Neural cell (in vitro differentiated cells): ENCODE measurements at regions not wholly inside any gene's neighbourhood (a gene's known extent, or its start where the extent isn't known, plus 50 kb on each side); places are given as distances from the start of the nearest gene placed in this dataset.

Source experiments
- H2AFZ ChIP-seq: fragments of 200-600, 300-800 bp; sonication (generic), shearing (Covaris generic); 2 replicates; pipeline ENCODE4 v1.6.0; 2014; ENCODE audit warnings: low read depth, mild to moderate bottlenecking, antibody characterized with exemption, low read length, moderate library complexity
- H3F3A ChIP-seq: fragments of 200-600 bp; shearing (Covaris generic); 2 replicates; pipeline ENCODE4 v1.6.1; 2016; ENCODE audit warnings: mild to moderate bottlenecking, moderate library complexity, mixed read lengths, antibody characterized with exemption, low read length; ENCODE audit not compliant: insufficient read depth, poor library complexity, severe bottlenecking
- H3K27ac ChIP-seq: fragments of 200-600, 300-800 bp; sonication (generic), shearing (Covaris generic); 2 replicates; pipeline ENCODE4 v1.5.1; 2014; ENCODE audit warnings: mild to moderate bottlenecking, low read length, moderate library complexity
- H3K27me3 ChIP-seq: fragments of 300-800, 200-600 bp; sonication (generic), shearing (Covaris generic); 2 replicates; pipeline ENCODE4 v1.6.0; 2014; ENCODE audit warnings: mild to moderate bottlenecking, low read depth, low read length, moderate library complexity; ENCODE audit not compliant: insufficient read depth
- H3K36me3 ChIP-seq: fragments of 300-800, 200-600 bp; sonication (generic), shearing (Covaris generic); 2 replicates; pipeline ENCODE4 v1.5.1; 2014; ENCODE audit warnings: mild to moderate bottlenecking, antibody characterized with exemption, low read length, moderate library complexity; ENCODE audit not compliant: insufficient read depth
- H3K4me2 ChIP-seq: fragments of 300-800, 200-600 bp; sonication (generic), shearing (Covaris generic); 2 replicates; pipeline ENCODE4 v1.6.0; 2014; ENCODE audit warnings: mild to moderate bottlenecking, low read length
- H3K4me3 ChIP-seq: fragments of 300-800, 200-600 bp; sonication (generic), shearing (Covaris generic); 2 replicates; pipeline ENCODE4 v1.5.1; 2014; ENCODE audit warnings: mild to moderate bottlenecking, low read length, moderate library complexity
- H3K79me2 ChIP-seq: fragments of 200-600 bp; shearing (Covaris generic); replicated peaks from 2 replicates; pipeline ENCODE4 v1.6.0; 2014; ENCODE audit warnings: mild to moderate bottlenecking, low read length, moderate library complexity; ENCODE audit not compliant: insufficient read depth
- H3K9ac ChIP-seq: fragments of 300-800, 200-600 bp; sonication (generic), shearing (Covaris generic); 2 replicates; pipeline ENCODE4 v1.6.1; 2016; ENCODE audit warnings: mild to moderate bottlenecking, low read length, mixed read lengths
- H3K9me2 ChIP-seq: fragments of 200-600 bp; shearing (Covaris generic); 2 replicates; pipeline ENCODE4 v1.6.1; 2016; ENCODE audit warnings: mild to moderate bottlenecking, low read length, mixed read lengths; ENCODE audit not compliant: insufficient read depth
- H3K9me3 ChIP-seq: fragments of 200-600, 300-800 bp; sonication (generic), shearing (Covaris generic); 2 replicates; pipeline ENCODE4 v1.6.1; 2016; ENCODE audit warnings: mild to moderate bottlenecking, mixed run types, low read length, moderate library complexity, mixed read lengths
- H4K20me1 ChIP-seq: fragments of 200-600 bp; shearing (Covaris generic); 2 replicates; pipeline ENCODE4 v1.6.1; 2016; ENCODE audit warnings: mild to moderate bottlenecking, mixed run types; ENCODE audit not compliant: insufficient read depth
- EP300 ChIP-seq: fragments of 450-650 bp; conservative IDR thresholded peaks from 2 replicates; pipeline ENCODE4 v1.6.1; 2014; ENCODE audit warnings: antibody characterized with exemption, mild to moderate bottlenecking, moderate library complexity; ENCODE audit not compliant: poor library complexity, severe bottlenecking
- EZH2 ChIP-seq: fragments of 200-600, 300-800 bp; shearing (Covaris generic), sonication (generic); IDR thresholded peaks from 2 replicates; pipeline ENCODE4 v1.6.1; 2014; ENCODE audit warnings: antibody characterized with exemption, low read length, borderline replicate concordance, mild to moderate bottlenecking; ENCODE audit not compliant: insufficient read depth, poor library complexity, severe bottlenecking
- MXI1 ChIP-seq: fragments of 450-650 bp; conservative IDR thresholded peaks from 2 replicates; pipeline ENCODE4 v1.6.1; 2014; ENCODE audit warnings: antibody characterized with exemption, mild to moderate bottlenecking; ENCODE audit not compliant: poor library complexity, severe bottlenecking
- POLR2AphosphoS5 ChIP-seq: IDR thresholded peaks from 2 replicates; pipeline ENCODE4 v1.6.1; 2012
- RAD21 ChIP-seq: fragments of 450-650 bp; conservative IDR thresholded peaks from 2 replicates; pipeline ENCODE4 v1.6.1; 2014; ENCODE audit warnings: antibody characterized with exemption, mild to moderate bottlenecking, moderate library complexity
- SMC3 ChIP-seq: fragments of 450-650 bp; conservative IDR thresholded peaks from 2 replicates; pipeline ENCODE4 v1.6.1; 2014; ENCODE audit warnings: antibody characterized with exemption, mild to moderate bottlenecking, moderate library complexity; ENCODE audit not compliant: poor library complexity
- TAF1 ChIP-seq: IDR thresholded peaks from 2 replicates; pipeline ENCODE4 v1.6.1; 2012; ENCODE audit warnings: low read depth
- TF ChIP-seq, protein P1 (sequence below): IDR thresholded peaks from 2 replicates; pipeline ENCODE4 v1.6.1; 2012; ENCODE audit warnings: borderline replicate concordance
- TF ChIP-seq, protein P2 (sequence below): fragments of 450-650 bp; IDR thresholded peaks from 2 replicates; pipeline ENCODE4 v1.5.1; 2014; ENCODE audit warnings: antibody characterized with exemption, mild to moderate bottlenecking, moderate library complexity; ENCODE audit not compliant: poor library complexity, severe bottlenecking

DNA sequence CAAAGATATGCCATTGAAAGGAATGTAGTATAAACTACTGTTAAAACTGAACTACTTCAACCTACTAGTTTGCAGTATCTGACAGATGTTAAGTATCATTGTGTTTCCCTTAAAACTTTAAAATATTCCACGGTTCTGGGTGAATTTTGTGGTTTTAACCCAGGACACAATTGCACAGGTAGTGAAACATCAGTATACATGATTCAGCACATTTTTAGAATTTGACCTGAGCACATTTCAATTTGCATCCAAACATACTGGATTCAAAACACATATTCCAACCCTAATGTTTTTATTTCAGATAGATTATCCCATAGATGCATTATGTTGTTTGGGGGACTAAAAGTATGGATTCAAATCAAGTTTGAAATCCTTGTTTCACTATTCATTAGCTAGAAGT lies 129.9 kb upstream of the ZNF804B start:
- Histone ChIP-seq H3K27me3 (no peaks in the 10 kb centered on the region), H3K4me2 (no peak overlapping the region), H3F3A (no peaks in the 10 kb centered on the region), H3K36me3 (no peaks in the 10 kb centered on the region), H3K27ac (no peak overlapping the region), H3K79me2 (no peaks in the 10 kb centered on the region), H3K9me3 (no peaks in the 10 kb centered on the region), H3K9me2 (no peaks in the 10 kb centered on the region), H4K20me1 (no peaks in the 10 kb centered on the region), H2AFZ (no peak overlapping the region), H3K4me3 (no peak overlapping the region), H3K9ac (no peak overlapping the region)
- TF ChIP-seq EP300 (no peak), MXI1 (no peak), POLR2AphosphoS5 (no peak), RAD21 (no peak), SMC3 (no peak), EZH2 (no peak), TAF1 (no peak)
- TF ChIP-seq, protein P1, sequence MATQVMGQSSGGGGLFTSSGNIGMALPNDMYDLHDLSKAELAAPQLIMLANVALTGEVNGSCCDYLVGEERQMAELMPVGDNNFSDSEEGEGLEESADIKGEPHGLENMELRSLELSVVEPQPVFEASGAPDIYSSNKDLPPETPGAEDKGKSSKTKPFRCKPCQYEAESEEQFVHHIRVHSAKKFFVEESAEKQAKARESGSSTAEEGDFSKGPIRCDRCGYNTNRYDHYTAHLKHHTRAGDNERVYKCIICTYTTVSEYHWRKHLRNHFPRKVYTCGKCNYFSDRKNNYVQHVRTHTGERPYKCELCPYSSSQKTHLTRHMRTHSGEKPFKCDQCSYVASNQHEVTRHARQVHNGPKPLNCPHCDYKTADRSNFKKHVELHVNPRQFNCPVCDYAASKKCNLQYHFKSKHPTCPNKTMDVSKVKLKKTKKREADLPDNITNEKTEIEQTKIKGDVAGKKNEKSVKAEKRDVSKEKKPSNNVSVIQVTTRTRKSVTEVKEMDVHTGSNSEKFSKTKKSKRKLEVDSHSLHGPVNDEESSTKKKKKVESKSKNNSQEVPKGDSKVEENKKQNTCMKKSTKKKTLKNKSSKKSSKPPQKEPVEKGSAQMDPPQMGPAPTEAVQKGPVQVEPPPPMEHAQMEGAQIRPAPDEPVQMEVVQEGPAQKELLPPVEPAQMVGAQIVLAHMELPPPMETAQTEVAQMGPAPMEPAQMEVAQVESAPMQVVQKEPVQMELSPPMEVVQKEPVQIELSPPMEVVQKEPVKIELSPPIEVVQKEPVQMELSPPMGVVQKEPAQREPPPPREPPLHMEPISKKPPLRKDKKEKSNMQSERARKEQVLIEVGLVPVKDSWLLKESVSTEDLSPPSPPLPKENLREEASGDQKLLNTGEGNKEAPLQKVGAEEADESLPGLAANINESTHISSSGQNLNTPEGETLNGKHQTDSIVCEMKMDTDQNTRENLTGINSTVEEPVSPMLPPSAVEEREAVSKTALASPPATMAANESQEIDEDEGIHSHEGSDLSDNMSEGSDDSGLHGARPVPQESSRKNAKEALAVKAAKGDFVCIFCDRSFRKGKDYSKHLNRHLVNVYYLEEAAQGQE = no peak
- TF ChIP-seq, protein P2, sequence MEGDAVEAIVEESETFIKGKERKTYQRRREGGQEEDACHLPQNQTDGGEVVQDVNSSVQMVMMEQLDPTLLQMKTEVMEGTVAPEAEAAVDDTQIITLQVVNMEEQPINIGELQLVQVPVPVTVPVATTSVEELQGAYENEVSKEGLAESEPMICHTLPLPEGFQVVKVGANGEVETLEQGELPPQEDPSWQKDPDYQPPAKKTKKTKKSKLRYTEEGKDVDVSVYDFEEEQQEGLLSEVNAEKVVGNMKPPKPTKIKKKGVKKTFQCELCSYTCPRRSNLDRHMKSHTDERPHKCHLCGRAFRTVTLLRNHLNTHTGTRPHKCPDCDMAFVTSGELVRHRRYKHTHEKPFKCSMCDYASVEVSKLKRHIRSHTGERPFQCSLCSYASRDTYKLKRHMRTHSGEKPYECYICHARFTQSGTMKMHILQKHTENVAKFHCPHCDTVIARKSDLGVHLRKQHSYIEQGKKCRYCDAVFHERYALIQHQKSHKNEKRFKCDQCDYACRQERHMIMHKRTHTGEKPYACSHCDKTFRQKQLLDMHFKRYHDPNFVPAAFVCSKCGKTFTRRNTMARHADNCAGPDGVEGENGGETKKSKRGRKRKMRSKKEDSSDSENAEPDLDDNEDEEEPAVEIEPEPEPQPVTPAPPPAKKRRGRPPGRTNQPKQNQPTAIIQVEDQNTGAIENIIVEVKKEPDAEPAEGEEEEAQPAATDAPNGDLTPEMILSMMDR = no peak

DNA sequence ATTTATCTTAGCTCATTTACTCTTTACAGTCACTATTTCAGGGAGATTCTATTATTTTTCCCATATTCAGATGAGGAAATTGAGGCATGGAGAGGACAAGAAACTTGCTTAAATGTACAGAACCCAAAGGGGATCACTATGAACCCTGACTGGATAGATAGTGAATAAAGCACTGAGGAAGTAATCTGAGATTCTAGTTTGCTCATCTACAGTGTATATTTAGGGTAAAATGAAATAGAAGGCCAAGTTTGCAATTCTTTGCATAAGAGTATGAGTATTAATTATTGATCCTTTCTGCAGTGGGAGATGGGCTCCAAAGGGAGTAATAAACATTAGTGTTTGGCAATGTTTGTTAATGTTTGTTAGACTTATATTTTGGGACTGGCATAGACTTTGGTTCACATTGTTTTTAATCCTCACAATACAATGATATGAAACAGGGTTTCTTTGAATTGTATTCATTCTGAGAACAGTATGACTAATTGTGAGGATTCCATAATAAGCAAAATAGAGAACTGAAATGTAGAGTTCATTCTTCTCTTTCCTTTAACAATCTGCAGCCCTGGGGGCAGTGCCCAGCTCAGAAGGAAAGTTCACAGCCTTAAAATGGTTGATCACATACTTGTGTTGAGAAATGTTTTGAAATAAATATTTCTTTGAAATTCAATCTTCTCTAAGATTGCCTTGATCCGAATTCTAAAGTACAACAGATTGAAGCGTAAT lies 131.0 kb upstream of the ZNF804B start:
- Histone ChIP-seq H4K20me1 (no peaks in the 10 kb centered on the region), H3K9me2 (no peaks in the 10 kb centered on the region), H3K9ac (no peak overlapping the region), H3K4me2 (no peak overlapping the region), H3K27ac (no peak overlapping the region), H3K36me3 (no peaks in the 10 kb centered on the region), H3K9me3 (no peaks in the 10 kb centered on the region), H3K27me3 (no peaks in the 10 kb centered on the region), H3K4me3 (no peak overlapping the region), H3K79me2 (no peaks in the 10 kb centered on the region), H2AFZ (no peak overlapping the region), H3F3A (no peaks in the 10 kb centered on the region)
- TF ChIP-seq TAF1 = no peak
- TF ChIP-seq, protein P1 = no peak
- no peak for TF ChIP-seq EZH2
- TF ChIP-seq EP300 = no peak
- TF ChIP-seq, protein P2 = no peak
- no peak for TF ChIP-seq MXI1
